SKM-1 treated with dmso at 0.1 percent for 144 hours (cell line): ENCODE measurements at regions not wholly inside any gene's neighbourhood (a gene's known extent, or its start where the extent isn't known, plus 50 kb on each side); places are given as distances from the start of the nearest gene placed in this dataset.

Experiments
- DNase-seq: peaks from one replicate; lab custom pipeline; 2025; ENCODE audit not compliant: unreplicated experiment; lab: John Stamatoyannopoulos, UW

GRCh38 chr16:49910541-49911071, 54.7 kb upstream of the ZNF423 start:
- DNase-seq: no peak

- no peak for DNase-seq
Observed at GRCh38 chr16:49911430-49911829, 55.5 kb upstream of the ZNF423 start.

- no peak for DNase-seq
Observed at GRCh38 chr16:49912721-49913120, 56.8 kb upstream of the ZNF423 start.

GRCh38 chr16:49913720-49914119, 57.8 kb upstream of the ZNF423 start:
- no peak for DNase-seq

- DNase-seq: no peak
Observed at GRCh38 chr16:49914657-49915056, 58.7 kb upstream of the ZNF423 start.

- no peak for DNase-seq
Observed at GRCh38 chr16:49918257-49918656, 62.3 kb upstream of the ZNF423 start.

GRCh38 chr16:49919327-49919726, 63.4 kb upstream of the ZNF423 start:
- no peak for DNase-seq

- DNase-seq: no peak
Observed at GRCh38 chr16:49920397-49920796, 64.5 kb upstream of the ZNF423 start.

GRCh38 chr16:49921106-49921505, 65.2 kb upstream of the ZNF423 start:
- DNase-seq: no peak

- DNase-seq: peak; percentile 23
Observed at GRCh38 chr16:49921791-49922456, 66.0 kb upstream of the ZNF423 start.

- no peak for DNase-seq
Observed at GRCh38 chr16:49923411-49923810, 67.5 kb upstream of the ZNF423 start.

GRCh38 chr16:49924078-49924477, 68.2 kb upstream of the ZNF423 start:
- DNase-seq: no peak

GRCh38 chr16:49926941-49927340, 71.0 kb upstream of the ZNF423 start:
- DNase-seq: no peak

GRCh38 chr16:49928176-49929041, 72.5 kb upstream of the ZNF423 start:
- DNase-seq: no peak

- no peak for DNase-seq
Observed at GRCh38 chr16:49929626-49930025, 73.7 kb upstream of the ZNF423 start.

- no peak for DNase-seq
Observed at GRCh38 chr16:49930841-49931240, 74.9 kb upstream of the ZNF423 start.

- DNase-seq: no peak
Observed at GRCh38 chr16:49931266-49931665, 75.4 kb upstream of the ZNF423 start.

GRCh38 chr16:49931916-49932315, 76.0 kb upstream of the ZNF423 start:
- DNase-seq: no peak

- DNase-seq: no peak
Observed at GRCh38 chr16:49932434-49932833, 76.5 kb upstream of the ZNF423 start.

GRCh38 chr16:49932946-49933345, 77.0 kb upstream of the ZNF423 start:
- no peak for DNase-seq

- DNase-seq: no peak
Observed at GRCh38 chr16:49936791-49937190, 80.9 kb upstream of the ZNF423 start.

GRCh38 chr16:49937886-49938285, 82.0 kb upstream of the ZNF423 start:
- no peak for DNase-seq
